H1 (cell line): ENCODE measurements at regions not wholly inside any gene's neighbourhood (a gene's known extent, or its start where the extent isn't known, plus 50 kb on each side); places are given as distances from the start of the nearest gene placed in this dataset.

ENCODE experiments used
- CTCF ChIA-PET: fragments of 300-600 bp; sonication (Branson Sonifier 250); formaldehyde crosslinking; loops from one replicate; lab custom pipeline; 2021; ENCODE audit not compliant: partially characterized antibody; lab: Charles Lee
- POLR2A ChIA-PET: fragments of 300-600 bp; sonication (Branson Sonifier 250); formaldehyde crosslinking; loops from one replicate; lab custom pipeline; 2021; ENCODE audit warnings: inconsistent platforms; ENCODE audit not compliant: partially characterized antibody; lab: Charles Lee
- DNase-seq, 2 experiments: peaks; one replicate each; pipeline versions ENCODE4 v3.0.0 to v3.0.0-alpha.2; 2010 to 2022; ENCODE audit warnings: low spot score in 2 of 2, low read depth in 1 of 2, mixed read lengths in 1 of 2
- FAIRE-seq: peaks from 2 replicates; lab custom pipeline; 2011; peaks lifted over from hg19 to GRCh38; lab: Jason Lieb, UNC
- H2AFZ ChIP-seq: 2 replicates; pipeline ENCODE4 v1.8.1; 2012; ENCODE audit warnings: low read length, inconsistent platforms
- H2AK5ac ChIP-seq: 2 replicates; pipeline ENCODE4 v1.6.1; 2013; ENCODE audit warnings: low read depth, low read length
- H2BK120ac ChIP-seq: replicated peaks from 2 replicates; pipeline ENCODE3; 2013; ENCODE audit warnings: low read depth, low read length, inconsistent platforms
- H2BK12ac ChIP-seq: 2 replicates; pipeline ENCODE4 v1.6.1; 2013; ENCODE audit warnings: low read depth, low read length
- H2BK15ac ChIP-seq: 2 replicates; pipeline ENCODE4 v1.6.1; 2013; ENCODE audit warnings: low read length
- H2BK20ac ChIP-seq: 2 replicates; pipeline ENCODE4 v1.6.1; 2013; ENCODE audit warnings: low read length
- H2BK5ac ChIP-seq: 2 replicates; pipeline ENCODE4 v1.6.1; 2013; ENCODE audit warnings: low read depth, low read length
- H3K14ac ChIP-seq: 2 replicates; pipeline ENCODE4 v1.6.1; 2013; ENCODE audit warnings: inconsistent platforms; ENCODE audit not compliant: insufficient read length
- H3K18ac ChIP-seq: 2 replicates; pipeline ENCODE4 v1.6.1; 2013; ENCODE audit warnings: low read length; ENCODE audit errors: extremely low read depth
- H3K23ac ChIP-seq: 2 replicates; pipeline ENCODE4 v1.6.1; 2013; ENCODE audit warnings: inconsistent platforms; ENCODE audit not compliant: insufficient read length
- H3K23me2 ChIP-seq: 2 replicates; pipeline ENCODE4 v1.6.1; 2013; ENCODE audit warnings: low read depth, low read length
- H3K27ac ChIP-seq: 2 replicates; pipeline ENCODE4 v1.6.1; 2011; ENCODE audit warnings: low read depth, low read length, inconsistent platforms
- H3K27me3 ChIP-seq, 4 experiments: replicated peaks in 1 of 4; 1 replicate in 1 of 4; 2 replicates in 3 of 4; pipeline versions ENCODE4 v1.6.1 to v1.8.1; 2011 to 2013; ENCODE audit warnings: low read length in 3 of 4, mild to moderate bottlenecking in 3 of 4, inconsistent platforms in 2 of 4, mixed read lengths in 2 of 4, moderate library complexity in 1 of 4; ENCODE audit not compliant: control insufficient read depth in 3 of 4, insufficient read depth in 3 of 4; ENCODE audit errors: extremely low read depth in 1 of 4
- H3K36me3 ChIP-seq, 4 experiments: 2 replicates each; pipeline versions ENCODE4 v1.6.1 to v1.8.1; 2011 to 2013; ENCODE audit warnings: mild to moderate bottlenecking in 4 of 4, low read length in 3 of 4, moderate library complexity in 2 of 4, control low read depth in 1 of 4, inconsistent platforms in 1 of 4; ENCODE audit not compliant: insufficient read depth in 4 of 4, control insufficient read depth in 2 of 4
- H3K4ac ChIP-seq: replicated peaks from 2 replicates; pipeline ENCODE3; 2013; ENCODE audit warnings: low read length, low read depth, mixed read lengths, inconsistent platforms; ENCODE audit not compliant: insufficient read length
- H3K4me1 ChIP-seq, 4 experiments: replicated peaks in 1 of 4; 1 replicate in 1 of 4; 2 replicates in 3 of 4; pipeline versions ENCODE4 v1.6.1 to v1.8.1; 2011 to 2013; ENCODE audit warnings: low read length in 3 of 4, inconsistent platforms in 2 of 4, mixed read lengths in 1 of 4; ENCODE audit not compliant: insufficient read depth in 4 of 4, control insufficient read depth in 3 of 4
- H3K4me2 ChIP-seq, 2 experiments: 2 replicates each; pipeline versions ENCODE4 v1.6.1 to v1.8.1; 2011 to 2013; ENCODE audit warnings: low read depth in 2 of 2, low read length in 2 of 2, control low read depth in 1 of 2, inconsistent platforms in 1 of 2, mild to moderate bottlenecking in 1 of 2; ENCODE audit not compliant: insufficient read depth in 1 of 2
- H3K4me3 ChIP-seq, 4 experiments: fragments of 200-600, 300-600 bp in 1 of 4; sonication (generic), shearing (Covaris generic), sonication (Bioruptor Twin) in 1 of 4; 2 replicates each; pipeline versions ENCODE4 v1.5.1 to v1.8.1; 2011 to 2016; ENCODE audit warnings: low read length in 4 of 4, low read depth in 3 of 4, control low read depth in 2 of 4, inconsistent platforms in 2 of 4, mild to moderate bottlenecking in 2 of 4, mixed read lengths in 1 of 4, moderate library complexity in 1 of 4; ENCODE audit not compliant: insufficient read depth in 2 of 4; ENCODE audit errors: extremely low read depth in 1 of 4
- H3K56ac ChIP-seq: replicated peaks from 2 replicates; pipeline ENCODE3; 2013; ENCODE audit warnings: low read depth, mild to moderate bottlenecking, mixed read lengths, low read length, inconsistent platforms; ENCODE audit not compliant: insufficient read length
- H3K79me1 ChIP-seq: 2 replicates; pipeline ENCODE4 v1.6.1; 2013; ENCODE audit warnings: low read depth, low read length, control low read depth
- H3K79me2 ChIP-seq, 2 experiments: 2 replicates each; pipeline versions ENCODE4 v1.6.1 to v1.8.1; 2012 to 2013; ENCODE audit warnings: low read length in 2 of 2, mild to moderate bottlenecking in 2 of 2, inconsistent platforms in 1 of 2; ENCODE audit not compliant: insufficient read depth in 2 of 2, control insufficient read depth in 1 of 2
- H3K9ac ChIP-seq, 4 experiments: replicated peaks in 1 of 4; 1 replicate in 1 of 4; 2 replicates in 3 of 4; pipeline versions ENCODE4 v1.6.1 to v1.8.1; 2011 to 2013; ENCODE audit warnings: low read depth in 3 of 4, low read length in 3 of 4, control low read depth in 2 of 4, mild to moderate bottlenecking in 2 of 4, moderate library complexity in 2 of 4, inconsistent platforms in 1 of 4; ENCODE audit errors: extremely low read depth in 1 of 4
- H3K9me3 ChIP-seq, 2 experiments: 2 replicates each; pipeline versions ENCODE4 v1.6.1 to v1.8.1; 2012 to 2013; ENCODE audit warnings: mild to moderate bottlenecking in 2 of 2, moderate library complexity in 2 of 2, control low read depth in 1 of 2, inconsistent platforms in 1 of 2, low read depth in 1 of 2, low read length in 1 of 2, mixed read lengths in 1 of 2; ENCODE audit not compliant: insufficient read depth in 2 of 2
- H4K20me1 ChIP-seq, 2 experiments: replicated peaks in 1 of 2; 2 replicates each; pipeline versions ENCODE3 to v1.8.1; 2011 to 2013; ENCODE audit warnings: inconsistent platforms in 2 of 2, low read length in 2 of 2, mild to moderate bottlenecking in 1 of 2; ENCODE audit not compliant: insufficient read depth in 2 of 2, control insufficient read depth in 1 of 2
- H4K5ac ChIP-seq: 2 replicates; pipeline ENCODE4 v1.6.1; 2013; ENCODE audit warnings: low read length, low read depth, mixed read lengths, inconsistent platforms; ENCODE audit not compliant: insufficient read length
- H4K8ac ChIP-seq: 2 replicates; pipeline ENCODE4 v1.8.0; 2013; ENCODE audit warnings: mild to moderate bottlenecking, moderate library complexity, low read length, inconsistent platforms; ENCODE audit not compliant: insufficient read depth; ENCODE audit errors: extremely low read depth
- H4K91ac ChIP-seq: replicated peaks from 2 replicates; pipeline ENCODE3; 2013; ENCODE audit warnings: low read length, mixed read lengths, inconsistent platforms; ENCODE audit not compliant: insufficient read length
- BCL11A ChIP-seq, 2 experiments: IDR thresholded peaks; one replicate each; pipeline ENCODE4 v1.6.1; 2011; ENCODE audit warnings: low read depth in 2 of 2, low read length in 2 of 2, mild to moderate bottlenecking in 2 of 2
- CBX5 ChIP-seq: fragments of 300-800, 300-1000 bp; sonication (generic); IDR thresholded peaks from 2 replicates; pipeline ENCODE4 v1.7.1; 2016; ENCODE audit warnings: antibody characterized with exemption, low read length, low read depth
- CTBP2 ChIP-seq: IDR thresholded peaks from 2 replicates; pipeline ENCODE4 v1.7.0; 2011; ENCODE audit warnings: borderline replicate concordance, mild to moderate bottlenecking, moderate library complexity, mixed read lengths, low read length; ENCODE audit not compliant: insufficient read depth, insufficient read length
- EZH2 ChIP-seq: fragments of 200-600 bp; sonication (generic); IDR thresholded peaks from 2 replicates; pipeline ENCODE4 v1.7.1; 2012; ENCODE audit warnings: low read depth, mild to moderate bottlenecking, moderate library complexity, low read length, inconsistent platforms; ENCODE audit not compliant: severe bottlenecking
- JUND ChIP-seq: IDR thresholded peaks from 2 replicates; pipeline ENCODE4 v1.6.1; 2011; ENCODE audit warnings: mild to moderate bottlenecking, improper control_type of control experiment, low read length
- KDM5A ChIP-seq: fragments of 200-600 bp; IDR thresholded peaks from 2 replicates; pipeline ENCODE4 v1.7.1; 2012; ENCODE audit warnings: mild to moderate bottlenecking, low read length, inconsistent platforms, mixed read lengths
- POU5F1 ChIP-seq: IDR thresholded peaks from 2 replicates; pipeline ENCODE4 v1.6.1; 2011; ENCODE audit warnings: low read depth, mild to moderate bottlenecking, low read length, moderate library complexity
- RNF2 ChIP-seq: fragments of 200-900, 300-1000 bp; sonication (generic); IDR thresholded peaks from 2 replicates; pipeline ENCODE4 v1.7.1; 2016; ENCODE audit warnings: borderline replicate concordance, low read depth, mild to moderate bottlenecking, antibody characterized with exemption, low read length; ENCODE audit not compliant: poor library complexity, severe bottlenecking; ENCODE audit errors: missing control alignments
- SP1 ChIP-seq: IDR thresholded peaks from 2 replicates; pipeline ENCODE4 v1.6.1; 2011; ENCODE audit warnings: low read depth, low read length
- SP2 ChIP-seq: IDR thresholded peaks from 2 replicates; pipeline ENCODE4 v1.6.1; 2012; ENCODE audit warnings: mild to moderate bottlenecking, low read length, inconsistent platforms
- TEAD4 ChIP-seq: IDR thresholded peaks from 2 replicates; pipeline ENCODE4 v1.6.1; 2012; ENCODE audit warnings: low read depth, low read length, inconsistent platforms, mixed read lengths
- USF2 ChIP-seq: IDR thresholded peaks from 2 replicates; pipeline ENCODE4 v1.6.1; 2011; ENCODE audit warnings: low read length, improper control_type of control experiment
- WGBS, 2 experiments: shearing (Covaris generic) in 1 of 2; methylation state at CpG; one replicate each; pipeline versions ENCODE4 v1.1.6 to v1.1.7; 2013 to 2015; ENCODE audit warnings: low lambda C conversion rate in 2 of 2, mixed read lengths in 2 of 2, inconsistent platforms in 1 of 2, low coverage in 1 of 2, missing lambda C conversion rate in 1 of 2; ENCODE audit not compliant: insufficient replicate concordance in 2 of 2, insufficient coverage in 1 of 2, insufficient read length in 1 of 2; ENCODE audit errors: extremely low coverage in 1 of 2, missing lambda C conversion rate in 1 of 2; 5-methylcytosine and 5-hydroxymethylcytosine counted together

DNA sequence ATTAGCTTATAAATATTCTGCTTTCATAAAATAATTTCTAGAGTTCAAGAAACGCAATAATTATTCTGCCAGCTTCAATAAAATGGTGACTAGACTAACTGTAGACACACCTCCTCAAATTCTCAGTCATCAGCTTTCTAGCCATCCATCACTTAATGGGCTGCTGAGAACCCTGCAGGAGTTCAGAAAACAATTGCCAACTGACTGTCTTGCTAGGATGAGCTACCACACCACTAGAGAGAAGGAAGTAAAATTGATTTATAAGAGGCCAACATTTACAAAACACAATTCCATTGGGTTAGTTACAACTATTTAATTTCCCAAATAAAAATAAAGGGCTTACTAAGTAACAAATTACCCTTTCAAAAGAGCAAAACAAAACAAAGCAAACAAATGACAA, 126.5 kb upstream of the PAPPA start:
- Histone ChIP-seq H3K9ac (no peak overlapping the region), H2BK15ac (no peak overlapping the region), H3K79me1 (no peaks in the 10 kb centered on the region), H4K91ac (no peak overlapping the region), H4K20me1 (no peaks in the 10 kb centered on the region), H3K4me2 (no peak overlapping the region), H2BK120ac (no peak overlapping the region), H3K27me3 (no peaks in the 10 kb centered on the region), H2BK5ac (no peak overlapping the region), H4K8ac (no peak overlapping the region), H3K4ac (no peak overlapping the region), H2AK5ac (no peak overlapping the region), H3K27ac (no peak overlapping the region), H2BK20ac (no peak overlapping the region), H3K18ac (no peak overlapping the region), H3K23ac (no peak overlapping the region), H3K36me3 (no peaks in the 10 kb centered on the region), H3K9me3 (no peaks in the 10 kb centered on the region), H3K79me2 (no peaks in the 10 kb centered on the region), H3K23me2 (no peaks in the 10 kb centered on the region), H3K4me1 (no peaks in the 10 kb centered on the region), H2BK12ac (no peak overlapping the region), H4K5ac (no peak overlapping the region), H3K4me3 (no peak overlapping the region), H2AFZ (no peak overlapping the region), H3K14ac (no peak overlapping the region), H3K56ac (no peak overlapping the region)
- DNase-seq (no peak), FAIRE-seq (peak; percentile 72)
- WGBS, 2 experiments: 80% methylated on average over 1 of the region's 1 CpG; no CpG with 5 or more reads in 1 of the 2 experiments
- ChIA-PET CTCF (interaction anchor here (0.6 to 1.7 kb wide), 2 partner anchors 16 to 125 kb away, joined by 3 read pairs; no protein-coding TSS in a partner anchor), POLR2A (no interaction called here)
- no peak for TF ChIP-seq POU5F1
- no peak for TF ChIP-seq SP1
- no peak for TF ChIP-seq TEAD4
- TF ChIP-seq JUND: no peak
- no peak for TF ChIP-seq KDM5A
- no peak for TF ChIP-seq CTBP2
- TF ChIP-seq RNF2: no peak
- TF ChIP-seq CBX5: no peak
- no peak for TF ChIP-seq EZH2
- TF ChIP-seq USF2: no peak
- TF ChIP-seq SP2: no peak
- no peak for TF ChIP-seq BCL11A (IDR thresholded peaks at IDR 0.05; ENCODE audit: low read depth in 2 of 2, low read length in 2 of 2)
